Hepatocyte (in vitro differentiated cells): ENCODE measurements at regions not wholly inside any gene's neighbourhood (a gene's known extent, or its start where the extent isn't known, plus 50 kb on each side); places are given as distances from the start of the nearest gene placed in this dataset.

Experiments used
- EZH2 ChIP-seq: fragments of 200-600 bp; sonication (generic); IDR thresholded peaks from 2 replicates; pipeline ENCODE4 v1.6.1; 2016; ENCODE audit warnings: antibody characterized with exemption, mild to moderate bottlenecking, borderline replicate concordance
- EZH2phosphoT487 ChIP-seq: fragments of 200-600 bp; sonication (generic); IDR thresholded peaks from one replicate; pipeline ENCODE4 v1.6.1; 2018; ENCODE audit warnings: antibody characterized with exemption, mild to moderate bottlenecking, low read depth, moderate library complexity; ENCODE audit not compliant: unreplicated experiment, severe bottlenecking
- TF ChIP-seq, protein P1 (sequence below): fragments of 200-600 bp; sonication (generic); IDR thresholded peaks from 2 replicates; pipeline ENCODE4 v1.5.1; 2016; ENCODE audit warnings: antibody characterized with exemption, mild to moderate bottlenecking; ENCODE audit not compliant: poor library complexity

DNA sequence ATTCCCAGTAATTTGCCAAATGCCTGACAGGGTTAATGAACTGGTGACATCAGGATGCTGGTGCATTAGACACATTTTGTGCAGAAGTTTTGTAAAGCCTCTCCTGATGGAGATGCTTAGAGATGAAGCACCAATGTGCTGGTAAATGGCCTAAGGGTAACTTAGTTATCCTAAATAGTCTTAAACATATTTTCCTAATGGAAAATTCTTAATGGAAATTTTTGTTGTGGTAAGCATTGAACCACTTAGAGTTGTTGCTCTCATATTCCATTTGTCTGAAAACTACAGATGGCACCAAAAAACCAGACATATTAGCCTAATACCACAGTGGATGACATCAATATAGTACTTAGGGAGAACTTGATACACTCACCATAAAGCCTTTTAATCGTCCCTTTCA lies 154.5 kb upstream of the ANK2 start:
- no peak for TF ChIP-seq EZH2
- TF ChIP-seq, protein P1, sequence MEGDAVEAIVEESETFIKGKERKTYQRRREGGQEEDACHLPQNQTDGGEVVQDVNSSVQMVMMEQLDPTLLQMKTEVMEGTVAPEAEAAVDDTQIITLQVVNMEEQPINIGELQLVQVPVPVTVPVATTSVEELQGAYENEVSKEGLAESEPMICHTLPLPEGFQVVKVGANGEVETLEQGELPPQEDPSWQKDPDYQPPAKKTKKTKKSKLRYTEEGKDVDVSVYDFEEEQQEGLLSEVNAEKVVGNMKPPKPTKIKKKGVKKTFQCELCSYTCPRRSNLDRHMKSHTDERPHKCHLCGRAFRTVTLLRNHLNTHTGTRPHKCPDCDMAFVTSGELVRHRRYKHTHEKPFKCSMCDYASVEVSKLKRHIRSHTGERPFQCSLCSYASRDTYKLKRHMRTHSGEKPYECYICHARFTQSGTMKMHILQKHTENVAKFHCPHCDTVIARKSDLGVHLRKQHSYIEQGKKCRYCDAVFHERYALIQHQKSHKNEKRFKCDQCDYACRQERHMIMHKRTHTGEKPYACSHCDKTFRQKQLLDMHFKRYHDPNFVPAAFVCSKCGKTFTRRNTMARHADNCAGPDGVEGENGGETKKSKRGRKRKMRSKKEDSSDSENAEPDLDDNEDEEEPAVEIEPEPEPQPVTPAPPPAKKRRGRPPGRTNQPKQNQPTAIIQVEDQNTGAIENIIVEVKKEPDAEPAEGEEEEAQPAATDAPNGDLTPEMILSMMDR: no peak
- TF ChIP-seq EZH2phosphoT487: no peak
